ENCODE measurements at regions not wholly inside any gene's neighbourhood (a gene's known extent, or its start where the extent isn't known, plus 50 kb on each side); places are given as distances from the start of the nearest gene placed in this dataset.

DNA sequence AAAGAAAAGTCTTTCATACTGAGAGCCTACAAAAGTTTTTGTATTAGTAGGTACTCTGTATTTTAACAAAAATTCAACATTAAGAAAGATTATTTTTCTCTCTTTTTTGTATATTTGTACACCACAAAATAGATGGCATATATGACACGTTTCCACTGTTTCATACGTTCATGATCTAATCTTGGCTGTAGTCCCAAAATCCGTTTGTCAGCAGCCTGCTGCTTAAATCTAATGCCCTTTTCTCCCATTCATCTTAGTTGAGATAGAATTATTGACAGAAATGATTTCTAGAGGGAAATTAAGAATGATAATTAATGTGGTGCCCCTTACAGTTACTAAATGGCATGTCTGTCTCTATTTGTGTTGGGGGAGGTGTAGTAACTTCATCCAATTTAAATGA, 140.7 kb upstream of the NOVA1 start:
- Mint-ChIP-seq H3K4me3 (no peak overlapping the region), H3K27ac (no peak overlapping the region), H3K9me3 (peaks cover 11% of the 10 kb centered on the region), H3K4me1 (no peaks in the 10 kb centered on the region), H3K27me3 (no peaks in the 10 kb centered on the region), H3K36me3 (ENCODE audit: low read depth) (no peaks in the 10 kb centered on the region)
- ATAC-seq: no peak
- no peak for DNase-seq

DNA sequence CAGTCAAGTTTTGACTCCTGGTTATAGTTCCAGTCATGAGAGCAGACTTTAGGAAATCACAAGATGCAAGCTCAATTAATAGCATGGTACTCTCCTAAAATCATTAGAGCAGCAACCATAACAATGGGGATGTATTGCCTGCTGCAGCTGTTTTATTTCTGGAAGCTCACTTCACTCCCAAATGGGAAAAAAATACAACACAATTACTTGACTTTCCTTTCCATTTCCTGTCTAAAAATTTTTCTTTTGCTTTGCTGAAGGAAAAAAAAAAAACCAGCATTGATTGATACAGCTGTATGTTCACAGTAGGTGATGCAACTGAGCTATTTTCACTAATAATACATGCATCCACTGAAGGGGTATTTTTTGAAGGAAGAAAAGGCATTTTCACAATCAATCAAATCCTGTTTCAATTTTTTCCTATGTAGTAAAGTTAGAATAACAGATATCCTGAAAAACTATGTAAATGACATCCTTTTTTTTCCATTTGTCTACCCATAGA, 143.9 kb upstream of the NOVA1 start:
- H3K36me3 Mint-ChIP-seq (ENCODE audit: low read depth): no peaks in the 10 kb centered on the region
- no peaks in the 10 kb centered on the region for H3K27me3 Mint-ChIP-seq
- DNase-seq (no peak), ATAC-seq (no peak)
- no peak overlapping the region for H3K27ac Mint-ChIP-seq
- H3K4me1 Mint-ChIP-seq: no peaks in the 10 kb centered on the region
- no peak overlapping the region for H3K4me3 Mint-ChIP-seq
- H3K9me3 Mint-ChIP-seq: peaks cover 17% of the 10 kb centered on the region

DNA sequence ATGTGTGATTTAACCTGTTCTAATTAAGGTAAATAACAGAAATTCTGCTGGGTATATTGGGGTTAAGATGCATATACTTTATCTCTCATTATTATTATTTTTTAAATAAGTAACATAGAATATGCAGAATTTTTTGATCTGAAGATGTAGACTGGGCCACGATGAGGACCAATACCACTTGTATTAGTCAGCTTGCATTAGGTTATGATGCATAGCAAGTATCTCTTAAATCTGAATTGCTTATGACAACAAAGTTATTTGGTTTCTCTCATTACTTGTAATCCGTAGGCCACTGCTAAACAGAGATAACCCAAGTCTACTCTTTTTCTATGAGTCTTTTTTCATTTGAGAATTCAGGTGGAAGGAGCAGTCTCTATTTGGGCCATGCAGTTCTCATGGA, 145.5 kb upstream of the NOVA1 start:
- H3K36me3 Mint-ChIP-seq (ENCODE audit: low read depth): no peaks in the 10 kb centered on the region
- no peaks in the 10 kb centered on the region for H3K4me1 Mint-ChIP-seq
- H3K27me3 Mint-ChIP-seq: no peaks in the 10 kb centered on the region
- ATAC-seq: no peak
- no peak overlapping the region for H3K4me3 Mint-ChIP-seq
- H3K9me3 Mint-ChIP-seq: peaks cover 19% of the 10 kb centered on the region
- DNase-seq: no peak
- no peak overlapping the region for H3K27ac Mint-ChIP-seq

DNA sequence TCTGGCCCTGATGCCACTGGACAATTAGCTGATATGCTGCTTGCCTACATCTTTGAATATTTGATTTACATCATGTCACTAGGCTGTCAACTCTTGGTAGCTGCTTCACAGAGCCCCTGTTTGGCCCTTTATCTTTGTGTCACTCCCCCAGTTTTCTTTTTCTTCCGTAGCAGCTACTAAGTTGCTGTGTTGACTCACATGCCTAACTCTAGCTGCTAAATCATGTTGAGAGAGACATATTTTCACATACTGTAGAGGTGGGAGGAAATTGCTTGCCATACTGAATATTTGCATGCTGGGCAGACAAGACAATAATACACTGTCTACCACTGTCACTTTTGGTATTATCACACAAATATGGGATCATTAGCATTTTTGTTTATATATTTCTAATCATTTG, 147.1 kb upstream of the NOVA1 start:
- no peak overlapping the region for H3K4me3 Mint-ChIP-seq
- H3K36me3 Mint-ChIP-seq (ENCODE audit: low read depth): no peaks in the 10 kb centered on the region
- no peak for DNase-seq
- H3K27ac Mint-ChIP-seq: no peak overlapping the region
- ATAC-seq: no peak
- no peaks in the 10 kb centered on the region for H3K4me1 Mint-ChIP-seq
- H3K9me3 Mint-ChIP-seq: peaks cover 21% of the 10 kb centered on the region
- H3K27me3 Mint-ChIP-seq: no peaks in the 10 kb centered on the region

DNA sequence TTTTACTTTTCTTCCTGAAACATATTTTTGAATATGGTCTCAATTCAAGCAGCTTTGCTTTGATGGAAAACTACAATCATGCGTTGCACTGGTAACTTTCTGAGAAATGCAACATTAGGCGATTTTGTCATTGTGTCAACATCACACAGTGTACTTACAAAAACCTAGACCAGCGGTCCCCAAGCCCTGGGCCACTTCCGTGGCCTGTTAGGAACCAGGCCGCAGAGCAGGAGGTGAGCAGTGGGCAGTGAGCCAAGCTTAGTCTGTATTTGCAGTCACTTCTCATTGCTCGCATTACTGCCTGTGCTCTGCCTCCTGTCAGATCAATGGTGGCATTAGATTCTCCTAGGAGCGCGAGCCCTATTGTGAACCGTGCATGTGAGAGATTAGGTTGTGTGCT, 163.7 kb upstream of the NOVA1 start:
- H3K4me1 Mint-ChIP-seq: no peaks in the 10 kb centered on the region
- no peak overlapping the region for H3K4me3 Mint-ChIP-seq
- no peaks in the 10 kb centered on the region for H3K36me3 Mint-ChIP-seq (ENCODE audit: low read depth)
- no peak for ATAC-seq
- H3K9me3 Mint-ChIP-seq: peaks cover 4% of the 10 kb centered on the region
- H3K27me3 Mint-ChIP-seq: no peaks in the 10 kb centered on the region
- no peak overlapping the region for H3K27ac Mint-ChIP-seq
- no peak for DNase-seq

DNA sequence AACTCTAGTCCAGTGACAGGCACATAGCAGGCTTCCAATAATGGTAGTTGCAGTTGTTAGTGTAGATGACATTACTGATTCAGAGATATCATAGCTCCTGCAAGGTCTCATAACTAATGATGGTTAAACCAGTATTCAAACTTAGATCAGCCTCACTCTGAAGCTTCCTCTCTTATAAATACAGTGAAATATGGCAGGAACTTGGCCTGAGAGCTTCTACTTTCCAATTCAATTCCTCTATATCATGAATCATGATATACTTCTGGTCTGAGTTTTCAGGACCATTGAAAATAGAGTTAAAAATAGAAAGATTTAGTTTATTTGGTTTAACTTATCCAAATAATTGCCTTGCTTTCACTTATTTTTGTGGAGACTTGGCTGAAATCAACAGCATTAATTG, 167.5 kb upstream of the NOVA1 start:
- H3K27me3 Mint-ChIP-seq: no peaks in the 10 kb centered on the region
- ATAC-seq: no peak
- H3K4me3 Mint-ChIP-seq: no peak overlapping the region
- H3K27ac Mint-ChIP-seq: no peak overlapping the region
- H3K4me1 Mint-ChIP-seq: no peaks in the 10 kb centered on the region
- peaks cover 12% of the 10 kb centered on the region for H3K9me3 Mint-ChIP-seq
- no peak for DNase-seq
- no peaks in the 10 kb centered on the region for H3K36me3 Mint-ChIP-seq (ENCODE audit: low read depth)

DNA sequence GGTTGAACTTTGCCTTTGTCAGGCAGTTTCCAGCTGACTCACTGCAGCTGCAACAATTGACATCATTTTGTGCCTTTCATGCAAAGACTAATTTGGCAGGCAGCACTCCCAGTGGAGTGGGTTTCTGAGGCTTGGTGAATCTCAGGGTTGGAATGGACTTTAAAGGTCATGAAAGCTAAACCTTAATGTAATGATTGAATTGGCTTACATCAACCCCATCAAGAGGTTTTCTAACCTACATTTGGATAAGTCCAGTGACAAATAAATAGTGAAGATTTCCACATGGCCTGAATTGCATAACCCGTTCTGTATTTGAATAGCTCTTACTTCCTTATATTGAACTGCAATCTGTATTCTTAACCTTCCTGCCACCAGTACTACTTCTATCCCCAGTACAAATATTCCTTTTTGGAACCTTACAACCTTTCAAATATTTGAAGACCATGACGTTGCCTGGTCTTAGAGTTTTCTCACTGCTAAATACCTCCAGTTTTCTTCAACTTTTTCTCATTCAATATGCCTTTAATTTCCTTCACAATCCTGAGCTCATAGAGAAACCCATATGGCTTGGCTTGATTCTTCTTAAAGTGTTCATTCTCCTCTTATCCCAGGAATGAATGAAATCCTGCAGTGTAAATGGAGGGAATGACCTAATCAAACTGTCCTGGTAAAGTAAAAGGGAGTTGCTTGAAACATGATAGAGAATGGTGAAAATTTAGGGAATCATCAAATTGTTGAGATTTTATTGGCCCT, 168.1 kb upstream of the NOVA1 start:
- ATAC-seq: no peak
- no peaks in the 10 kb centered on the region for H3K27me3 Mint-ChIP-seq

DNA sequence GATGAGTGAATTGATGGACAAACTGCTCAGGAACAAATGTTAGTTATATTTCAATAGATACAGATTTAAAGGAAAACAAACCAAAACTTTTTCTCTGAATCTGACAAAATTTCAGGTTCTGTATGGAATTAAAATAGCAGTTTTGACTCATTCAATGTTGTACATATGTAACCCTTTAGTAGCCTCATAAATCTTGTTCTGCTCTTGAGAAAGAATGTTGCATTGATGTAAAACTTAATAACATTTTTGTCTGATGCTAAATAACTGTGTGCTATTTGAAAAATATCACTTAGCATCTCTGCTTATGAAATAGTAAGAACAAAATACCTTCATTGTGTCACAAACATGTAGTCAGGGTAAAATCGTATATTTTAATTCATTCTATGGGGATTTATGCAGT, 168.9 kb upstream of the NOVA1 start:
- no peak for DNase-seq
- ATAC-seq: no peak
- H3K4me1 Mint-ChIP-seq: no peaks in the 10 kb centered on the region

More for the DNA sequence above, 168.1 kb upstream of the NOVA1 start:
- H3K27ac Mint-ChIP-seq: no peak overlapping the region
- H3K4me1 Mint-ChIP-seq: no peaks in the 10 kb centered on the region
- H3K4me3 Mint-ChIP-seq: no peak overlapping the region
- peaks cover 12% of the 10 kb centered on the region for H3K9me3 Mint-ChIP-seq
- DNase-seq: no peak
- H3K36me3 Mint-ChIP-seq (ENCODE audit: low read depth): no peaks in the 10 kb centered on the region

DNA sequence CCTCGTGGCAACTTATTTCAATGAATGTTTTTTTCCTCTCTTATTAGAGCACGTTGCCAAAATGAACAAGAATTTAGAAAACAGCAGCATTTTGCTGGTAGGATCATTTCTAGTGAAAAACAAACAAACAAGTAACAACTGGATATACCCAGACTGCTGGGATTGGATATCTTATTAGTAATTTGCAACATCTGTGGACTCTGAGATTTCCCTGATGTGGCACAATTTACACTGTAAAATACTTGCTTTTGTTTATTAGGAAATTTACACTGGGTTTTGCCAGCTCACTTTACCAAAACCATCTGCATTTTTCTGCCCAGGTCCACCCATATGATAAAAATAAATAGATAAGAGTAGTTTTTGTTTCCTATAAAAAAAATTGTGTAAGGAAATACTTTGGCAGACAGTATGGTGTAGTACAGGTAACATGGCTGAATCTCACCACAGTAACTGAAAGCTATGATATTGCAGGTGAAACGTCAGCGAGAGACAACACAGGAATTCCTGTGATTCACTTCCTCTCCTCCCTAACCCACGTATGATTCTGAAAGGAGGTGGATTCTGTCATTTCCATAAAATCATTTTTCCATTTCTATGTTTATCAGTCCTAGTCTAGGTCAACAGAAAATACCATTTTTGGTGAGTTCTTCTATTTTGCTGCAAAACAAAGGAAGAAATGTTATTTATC, 176.2 kb upstream of the NOVA1 start:
- DNase-seq: no peak
- no peaks in the 10 kb centered on the region for H3K27me3 Mint-ChIP-seq

More for the DNA sequence above, 168.9 kb upstream of the NOVA1 start:
- Mint-ChIP-seq H3K4me3 (no peak overlapping the region), H3K27ac (no peak overlapping the region), H3K9me3 (peaks cover 12% of the 10 kb centered on the region), H3K36me3 (ENCODE audit: low read depth) (no peaks in the 10 kb centered on the region), H3K27me3 (no peaks in the 10 kb centered on the region)

DNA sequence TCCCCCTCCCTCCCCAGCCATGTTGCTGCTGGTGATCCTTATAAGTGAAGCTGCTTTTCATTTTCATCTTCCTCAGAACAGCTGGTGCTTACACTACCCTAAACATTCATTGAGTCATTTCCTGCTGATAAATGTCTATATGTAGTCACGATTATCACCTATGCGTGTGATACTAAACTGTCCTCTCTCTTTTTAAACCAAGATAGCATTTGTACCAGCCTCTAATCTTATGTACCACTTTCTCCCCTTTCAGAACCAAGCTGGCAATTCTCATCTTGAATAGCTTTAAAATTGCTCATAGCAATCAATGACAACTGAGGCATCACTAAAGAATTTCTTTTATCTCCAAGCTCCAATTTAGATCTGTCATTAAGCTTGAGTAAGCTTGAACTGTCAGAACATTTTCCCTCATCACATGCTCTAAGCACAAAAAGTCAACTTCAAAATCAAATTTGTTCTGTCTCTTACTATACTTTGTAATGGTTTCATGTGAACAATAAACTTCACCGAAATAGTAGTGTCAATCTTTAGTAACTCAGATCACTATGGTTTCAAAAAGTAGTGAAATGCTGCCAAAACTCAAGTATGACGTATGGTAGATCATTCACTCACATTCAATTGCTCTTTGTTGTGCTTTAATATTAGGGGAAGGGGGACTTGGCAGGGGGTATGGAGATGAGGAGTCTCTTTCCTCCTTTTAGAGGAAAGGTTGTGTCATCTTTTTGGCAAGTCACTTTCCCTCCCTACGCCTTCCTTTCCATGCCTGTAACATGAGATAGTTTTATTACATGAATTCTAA, 178.1 kb upstream of the NOVA1 start:
- no peak for ATAC-seq
- no peaks in the 10 kb centered on the region for H3K4me1 Mint-ChIP-seq

More for the DNA sequence above, 176.2 kb upstream of the NOVA1 start:
- no peak for ATAC-seq
- Mint-ChIP-seq H3K9me3 (peaks cover 20% of the 10 kb centered on the region), H3K4me1 (no peaks in the 10 kb centered on the region), H3K4me3 (no peak overlapping the region), H3K27ac (no peak overlapping the region), H3K36me3 (ENCODE audit: low read depth) (no peaks in the 10 kb centered on the region)

DNA sequence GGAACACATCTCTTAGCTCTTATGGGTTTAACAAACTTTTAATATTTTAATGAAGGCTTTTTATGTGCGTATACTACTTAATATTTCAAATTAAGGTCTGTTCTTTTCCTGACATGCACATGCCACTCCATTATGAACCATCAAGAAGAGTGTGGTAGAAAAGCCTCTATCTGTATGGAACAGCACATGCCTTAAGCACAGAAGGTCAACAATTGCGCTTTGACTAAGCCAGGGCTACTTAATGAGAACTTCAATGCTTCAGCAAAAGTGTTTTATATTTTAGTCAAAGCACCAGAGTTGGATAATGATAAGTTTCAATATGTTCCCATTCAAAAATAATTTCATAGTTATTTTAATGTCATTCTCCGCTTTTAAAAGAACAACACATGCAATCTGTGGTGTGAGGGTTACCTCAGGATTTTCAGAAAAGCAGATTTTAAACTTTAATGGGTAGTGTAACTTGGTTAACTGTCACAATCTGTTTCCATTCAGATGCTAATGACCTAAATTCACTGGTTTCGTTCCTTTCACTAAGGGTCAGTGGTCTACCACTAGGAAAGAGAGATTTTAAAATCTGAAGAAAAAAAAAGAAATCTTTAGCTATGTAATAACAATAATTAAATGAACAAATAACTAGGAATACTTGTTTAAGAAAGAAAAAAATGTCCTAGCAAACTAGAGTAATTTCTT, 193.4 kb upstream of the NOVA1 start:
- no peak for ATAC-seq
- Mint-ChIP-seq H3K36me3 (ENCODE audit: low read depth) (no peaks in the 10 kb centered on the region), H3K4me3 (no peak overlapping the region), H3K27me3 (no peaks in the 10 kb centered on the region), H3K27ac (no peak overlapping the region), H3K9me3 (peaks cover 13% of the 10 kb centered on the region), H3K4me1 (no peaks in the 10 kb centered on the region)
- DNase-seq: no peak

More for the DNA sequence above, 178.1 kb upstream of the NOVA1 start:
- H3K27ac Mint-ChIP-seq: no peak overlapping the region
- no peaks in the 10 kb centered on the region for H3K27me3 Mint-ChIP-seq
- H3K4me3 Mint-ChIP-seq: no peak overlapping the region
- peaks cover 14% of the 10 kb centered on the region for H3K9me3 Mint-ChIP-seq
- no peak for DNase-seq
- no peaks in the 10 kb centered on the region for H3K36me3 Mint-ChIP-seq (ENCODE audit: low read depth)

DNA sequence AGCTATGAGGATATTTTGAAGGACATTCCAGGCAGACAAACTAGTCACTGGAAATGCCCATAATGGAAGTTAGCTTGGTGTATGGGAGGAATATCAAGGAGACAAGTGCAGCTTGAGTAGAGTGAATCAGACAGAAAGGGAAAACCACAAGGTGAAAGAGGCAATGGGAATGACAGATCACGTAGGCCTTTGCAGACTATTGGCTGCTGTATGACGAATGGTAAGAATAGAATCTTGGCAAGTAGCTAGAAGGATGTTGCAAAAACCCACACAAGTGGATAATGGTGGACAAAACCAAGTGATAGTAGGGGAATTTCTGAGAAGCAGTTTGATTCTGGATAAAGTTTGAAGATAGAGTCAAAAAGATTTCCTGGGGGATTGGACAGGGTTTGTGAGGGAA, 196.9 kb upstream of the NOVA1 start:
- H3K36me3 Mint-ChIP-seq (ENCODE audit: low read depth): no peaks in the 10 kb centered on the region
- ATAC-seq: no peak
- H3K4me1 Mint-ChIP-seq: no peaks in the 10 kb centered on the region
- H3K27ac Mint-ChIP-seq: no peak overlapping the region
- no peak for DNase-seq
- no peak overlapping the region for H3K4me3 Mint-ChIP-seq
- peaks cover 18% of the 10 kb centered on the region for H3K9me3 Mint-ChIP-seq
- no peaks in the 10 kb centered on the region for H3K27me3 Mint-ChIP-seq

DNA sequence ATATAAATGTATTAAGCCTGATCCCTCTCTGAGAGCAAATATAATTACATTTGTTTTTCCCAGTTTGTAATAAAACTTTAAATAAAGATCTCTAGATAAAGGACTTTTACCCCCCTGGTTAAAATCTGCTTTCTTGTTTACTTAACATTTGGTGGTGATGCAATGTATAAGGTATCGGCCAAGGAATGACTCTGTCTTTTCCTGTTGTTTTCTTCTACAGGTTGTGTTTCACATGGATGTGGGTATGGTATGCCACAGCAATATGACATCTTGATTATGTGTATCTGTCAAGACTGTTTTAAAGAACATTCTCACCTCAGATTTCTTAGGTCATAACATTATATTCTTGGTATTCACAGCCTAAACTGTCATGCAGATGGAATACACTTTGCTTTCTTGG, 210.6 kb upstream of the NOVA1 start:
- Mint-ChIP-seq H3K36me3 (ENCODE audit: low read depth) (no peaks in the 10 kb centered on the region), H3K27ac (no peak overlapping the region), H3K4me3 (no peak overlapping the region), H3K27me3 (no peaks in the 10 kb centered on the region), H3K4me1 (no peaks in the 10 kb centered on the region), H3K9me3 (peaks cover 22% of the 10 kb centered on the region)
- ATAC-seq (no peak), DNase-seq (no peak)

DNA sequence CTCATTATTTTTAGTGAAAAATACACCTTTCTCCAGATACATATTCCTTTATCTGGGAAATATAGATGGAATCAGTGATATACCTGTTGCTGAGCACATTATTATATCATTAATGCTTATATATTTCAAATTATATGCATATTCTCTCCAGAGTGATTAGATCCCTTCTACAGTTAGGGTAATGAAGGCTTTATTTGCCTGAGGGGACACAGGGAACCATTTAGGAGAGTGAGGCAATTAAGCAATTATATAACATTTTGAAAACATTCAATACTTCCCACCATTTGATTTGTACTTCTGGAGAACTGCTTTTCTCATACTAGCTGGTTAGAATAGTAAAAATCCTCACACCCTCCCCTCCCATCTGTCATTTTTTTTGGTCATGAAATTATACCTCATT, 212.8 kb upstream of the NOVA1 start:
- ATAC-seq (no peak), DNase-seq (no peak)
- no peak overlapping the region for H3K4me3 Mint-ChIP-seq
- no peaks in the 10 kb centered on the region for H3K4me1 Mint-ChIP-seq
- H3K36me3 Mint-ChIP-seq (ENCODE audit: low read depth): no peaks in the 10 kb centered on the region
- H3K27me3 Mint-ChIP-seq: no peaks in the 10 kb centered on the region
- H3K27ac Mint-ChIP-seq: no peak overlapping the region
- peaks cover 8% of the 10 kb centered on the region for H3K9me3 Mint-ChIP-seq
